ENCODE measurements at regions not wholly inside any gene's neighbourhood (a gene's known extent, or its start where the extent isn't known, plus 50 kb on each side); places are given as distances from the start of the nearest gene placed in this dataset.

GRCh38 chr11:95487391-95487790 lies 256.4 kb upstream of the SESN3 start:
- peaks cover 0 to 15% (median 9%) of the 10 kb centered on the region in 8 donors for H3K9me3 ChIP-seq
- H3K27me3 ChIP-seq (replicated peaks in 1 of 7) = no peaks in the 10 kb centered on the region
- H3K27ac ChIP-seq = no peak overlapping the region
- TF ChIP-seq POLR2A (IDR thresholded peaks at IDR 0.05) = no peak
- TF ChIP-seq, protein P1, sequence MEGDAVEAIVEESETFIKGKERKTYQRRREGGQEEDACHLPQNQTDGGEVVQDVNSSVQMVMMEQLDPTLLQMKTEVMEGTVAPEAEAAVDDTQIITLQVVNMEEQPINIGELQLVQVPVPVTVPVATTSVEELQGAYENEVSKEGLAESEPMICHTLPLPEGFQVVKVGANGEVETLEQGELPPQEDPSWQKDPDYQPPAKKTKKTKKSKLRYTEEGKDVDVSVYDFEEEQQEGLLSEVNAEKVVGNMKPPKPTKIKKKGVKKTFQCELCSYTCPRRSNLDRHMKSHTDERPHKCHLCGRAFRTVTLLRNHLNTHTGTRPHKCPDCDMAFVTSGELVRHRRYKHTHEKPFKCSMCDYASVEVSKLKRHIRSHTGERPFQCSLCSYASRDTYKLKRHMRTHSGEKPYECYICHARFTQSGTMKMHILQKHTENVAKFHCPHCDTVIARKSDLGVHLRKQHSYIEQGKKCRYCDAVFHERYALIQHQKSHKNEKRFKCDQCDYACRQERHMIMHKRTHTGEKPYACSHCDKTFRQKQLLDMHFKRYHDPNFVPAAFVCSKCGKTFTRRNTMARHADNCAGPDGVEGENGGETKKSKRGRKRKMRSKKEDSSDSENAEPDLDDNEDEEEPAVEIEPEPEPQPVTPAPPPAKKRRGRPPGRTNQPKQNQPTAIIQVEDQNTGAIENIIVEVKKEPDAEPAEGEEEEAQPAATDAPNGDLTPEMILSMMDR (IDR thresholded peaks at IDR 0.05 in 8 of 11, conservative IDR thresholded peaks at IDR 0.05 in 3 of 11) = no peak
- no peak for TF ChIP-seq POLR2AphosphoS5 (IDR thresholded peaks at IDR 0.05)
- WGBS, 5 donors = 44 to 69% (median 57%) methylated on average over 2 of the region's 2 CpGs
- no peak overlapping the region for H3K4me3 ChIP-seq
- no peak for DNase-seq
- no peaks in the 10 kb centered on the region for H3K36me3 ChIP-seq
- intact Hi-C loops (cut with DNase I; ENCODE audit: low total_unique reads) = no loop called here
- no peaks in the 10 kb centered on the region for H3K4me1 ChIP-seq

GRCh38 chr11:95486979-95487378 lies 256.0 kb upstream of the SESN3 start:
- TF ChIP-seq POLR2A (IDR thresholded peaks at IDR 0.05) = no peak
- no peak for TF ChIP-seq POLR2AphosphoS5 (IDR thresholded peaks at IDR 0.05)
- TF ChIP-seq, protein P1 (IDR thresholded peaks at IDR 0.05 in 8 of 11, conservative IDR thresholded peaks at IDR 0.05 in 3 of 11) = no peak
- H3K27ac ChIP-seq = no peak overlapping the region
- intact Hi-C loops (cut with DNase I; ENCODE audit: low total_unique reads) = no loop called here
- DNase-seq = no peak
- H3K36me3 ChIP-seq = no peaks in the 10 kb centered on the region
- H3K4me1 ChIP-seq = no peaks in the 10 kb centered on the region
- WGBS, 5 donors = 87 to 94% (median 92%) methylated on average over 9 of the region's 9 CpGs
- no peak overlapping the region for H3K4me3 ChIP-seq
- peaks cover 0 to 15% (median 9%) of the 10 kb centered on the region in 8 donors for H3K9me3 ChIP-seq
- H3K27me3 ChIP-seq (replicated peaks in 1 of 7) = no peaks in the 10 kb centered on the region

DNA sequence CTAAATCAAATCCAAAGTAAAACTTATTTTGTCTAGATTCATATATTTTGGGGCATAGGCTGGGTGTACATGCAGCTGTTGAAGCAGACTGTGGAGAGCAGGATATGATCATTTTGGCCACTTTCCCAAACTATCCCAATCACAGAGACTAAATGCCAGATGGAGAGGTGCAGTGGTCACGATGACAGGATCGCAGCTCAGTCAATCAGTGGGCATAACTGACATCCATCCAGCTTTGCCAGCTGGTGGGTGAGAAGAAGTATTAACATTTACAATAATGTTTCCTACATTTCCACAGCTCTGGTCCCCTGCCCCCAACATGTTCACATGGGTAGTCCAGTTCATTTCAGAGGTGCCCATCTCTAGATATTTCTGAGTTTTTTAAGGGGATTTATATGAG lies 255.5 kb upstream of the SESN3 start:
- DNase-seq = no peak
- 80 to 95% (median 87%) methylated on average over 2 of the region's 2 CpGs for WGBS, 5 donors

GRCh38 chr11:95485115-95485900 lies 254.3 kb upstream of the SESN3 start:
- TF ChIP-seq POLR2AphosphoS5 (IDR thresholded peaks at IDR 0.05) (no peak), POLR2A (IDR thresholded peaks at IDR 0.05) (no peak)
- TF ChIP-seq, protein P1 (IDR thresholded peaks at IDR 0.05 in 8 of 11, conservative IDR thresholded peaks at IDR 0.05 in 3 of 11) = no peak
- no peaks in the 10 kb centered on the region for H3K36me3 ChIP-seq
- H3K27me3 ChIP-seq (replicated peaks in 1 of 7) = no peaks in the 10 kb centered on the region
- H3K27ac ChIP-seq = no peak overlapping the region
- DNase-seq = no peak
- peaks cover 0 to 4% (median 1%) of the 10 kb centered on the region in 8 donors for H3K9me3 ChIP-seq
- WGBS, 5 donors = 76 to 98% (median 95%) methylated on average over 2 of the region's 2 CpGs
- H3K4me3 ChIP-seq = no peak overlapping the region
- H3K4me1 ChIP-seq = no peaks in the 10 kb centered on the region
- intact Hi-C loops (cut with DNase I; ENCODE audit: low total_unique reads) = no loop called here

More for the DNA sequence above, 255.5 kb upstream of the SESN3 start:
- no peak for TF ChIP-seq POLR2A (IDR thresholded peaks at IDR 0.05)
- no peak for TF ChIP-seq POLR2AphosphoS5 (IDR thresholded peaks at IDR 0.05)
- TF ChIP-seq, protein P1 (IDR thresholded peaks at IDR 0.05 in 8 of 11, conservative IDR thresholded peaks at IDR 0.05 in 3 of 11) = no peak
- Histone ChIP-seq H3K27me3 (replicated peaks in 1 of 7) (no peaks in the 10 kb centered on the region), H3K4me1 (no peaks in the 10 kb centered on the region), H3K9me3 (peaks cover 0 to 14% (median 9%) of the 10 kb centered on the region in 8 donors), H3K27ac (no peak overlapping the region), H3K36me3 (no peaks in the 10 kb centered on the region), H3K4me3 (no peak overlapping the region)
- intact Hi-C loops (cut with DNase I; ENCODE audit: low total_unique reads) = no loop called here

Measured in spleen (tissue), 11 donors.